Omental fat pad (tissue), 3 donors: ENCODE measurements at regions not wholly inside any gene's neighbourhood (a gene's known extent, or its start where the extent isn't known, plus 50 kb on each side); places are given as distances from the start of the nearest gene placed in this dataset.

Source experiments
- ATAC-seq: fragments of 150-250 bp; one replicate; pipeline ENCODE4 v1.9.1; 2016; ENCODE audit warnings: mild to moderate bottlenecking, moderate library complexity; ENCODE audit not compliant: low FRiP score
- DNase-seq: peaks from one replicate; pipeline ENCODE4 v3.0.0-alpha.2; 2019; ENCODE audit warnings: low spot score
- CTCF ChIP-seq, 3 donors: fragments of 450-650 bp; IDR thresholded peaks; one replicate each; pipeline ENCODE4 v1.5.1; 2016 to 2017; ENCODE audit warnings: antibody characterized with exemption in 3 of 3, mild to moderate bottlenecking in 3 of 3, moderate library complexity in 2 of 3

GRCh38 chr18:47682876-47683275, 247.6 kb downstream of the SMAD2 start:
- no peak for DNase-seq
- no peak for TF ChIP-seq CTCF (IDR thresholded peaks at IDR 0.05)
- no peak for ATAC-seq

DNA sequence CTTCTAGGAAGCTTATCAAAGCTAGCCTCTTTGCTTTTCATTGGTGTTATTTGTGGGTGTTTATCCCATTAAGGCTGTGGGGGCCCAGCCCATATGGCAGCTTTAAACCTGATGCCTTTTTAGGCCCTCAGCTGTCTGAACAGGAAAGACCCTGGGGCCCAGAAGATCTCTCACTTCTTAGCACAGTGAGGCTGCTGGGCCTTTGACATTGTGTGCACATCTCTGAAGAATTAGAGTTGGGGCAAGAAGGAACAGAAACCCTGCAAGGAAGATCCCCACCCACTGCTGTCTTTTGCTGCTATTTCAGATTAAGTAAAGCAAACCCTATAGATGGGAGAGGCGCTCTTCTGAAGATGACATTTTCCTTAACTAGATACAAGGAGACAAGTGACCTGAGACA, 250.0 kb downstream of the SMAD2 start:
- DNase-seq (no peak), ATAC-seq (no peak)
- no peak for TF ChIP-seq CTCF (IDR thresholded peaks at IDR 0.05)

DNA sequence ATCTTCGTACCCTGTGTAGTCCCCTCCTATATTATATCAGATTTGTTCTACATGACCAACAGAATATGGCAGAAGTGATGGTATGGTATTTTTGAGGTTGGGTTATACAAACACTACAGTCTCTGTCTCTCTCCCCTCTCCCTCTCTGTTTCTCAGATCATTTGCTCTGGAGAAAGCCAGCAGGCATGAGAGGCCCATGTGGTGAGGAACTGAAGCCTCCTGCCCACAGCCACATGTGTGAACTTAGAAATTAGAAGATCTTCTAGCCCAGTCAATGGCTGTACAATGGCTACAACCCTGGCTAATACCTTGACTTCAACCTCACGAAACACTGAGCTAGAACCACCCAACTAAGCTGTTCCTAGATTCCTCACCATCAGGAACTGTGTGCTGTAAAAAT, 250.6 kb downstream of the SMAD2 start:
- ATAC-seq (no peak), DNase-seq (no peak)
- no peak for TF ChIP-seq CTCF (IDR thresholded peaks at IDR 0.05)

- no peak for ATAC-seq
- DNase-seq: no peak
- TF ChIP-seq CTCF (IDR thresholded peaks at IDR 0.05): no peak
Observed at GRCh38 chr18:47677952-47678351, 252.5 kb downstream of the SMAD2 start.

GRCh38 chr18:47669815-47670214, 260.6 kb downstream of the SMAD2 start:
- no peak for TF ChIP-seq CTCF (IDR thresholded peaks at IDR 0.05)
- DNase-seq (no peak), ATAC-seq (no peak)

DNA sequence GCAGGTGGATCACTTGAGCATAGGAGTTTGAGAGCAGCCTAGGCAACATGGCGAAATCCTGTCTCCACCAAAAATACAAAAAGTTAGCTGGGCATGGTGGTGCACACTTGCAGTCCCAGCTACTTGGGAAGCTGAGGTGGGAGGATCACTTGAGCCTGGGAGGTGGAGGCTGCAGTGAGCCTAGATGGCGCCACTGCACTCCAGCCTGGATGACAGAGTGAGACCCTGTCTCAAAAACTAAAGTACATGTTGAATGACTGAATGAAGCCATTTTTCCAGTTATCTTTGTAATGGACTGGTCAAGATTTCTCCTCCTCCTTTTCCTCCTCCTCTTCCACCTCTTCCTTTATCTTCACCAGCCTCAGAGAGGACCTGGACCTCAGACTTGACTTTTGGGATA, 272.0 kb downstream of the SMAD2 start:
- TF ChIP-seq CTCF (IDR thresholded peaks at IDR 0.05): no peak
- DNase-seq (no peak), ATAC-seq (no peak)

- TF ChIP-seq CTCF (IDR thresholded peaks at IDR 0.05): no peak
- ATAC-seq (no peak), DNase-seq (no peak)
Observed at GRCh38 chr18:47654988-47655387, 275.5 kb downstream of the SMAD2 start.
